Subcutaneous abdominal adipose tissue (tissue), 5 donors: ENCODE measurements at regions not wholly inside any gene's neighbourhood (a gene's known extent, or its start where the extent isn't known, plus 50 kb on each side); places are given as distances from the start of the nearest gene placed in this dataset.
"Not testable (repeated sequence)": the region's sequence is repeated elsewhere in the genome, so short reads cannot be mapped to it uniquely, and the experiment has no call there.

Experiments used
- H3K27ac ChIP-seq: one replicate; pipeline ENCODE4 v1.7.0; 2013; ENCODE audit warnings: low read depth, mild to moderate bottlenecking, inconsistent platforms, low read length, moderate library complexity
- H3K27me3 ChIP-seq, 5 donors: one replicate each; pipeline ENCODE4 v1.7.0; 2013; ENCODE audit warnings: low read length in 5 of 5, inconsistent platforms in 1 of 5; ENCODE audit not compliant: control insufficient read depth in 5 of 5, insufficient read depth in 4 of 5
- H3K36me3 ChIP-seq, 5 donors: one replicate each; pipeline ENCODE4 v1.7.0; 2013; ENCODE audit warnings: low read length in 5 of 5; ENCODE audit not compliant: control insufficient read depth in 5 of 5, insufficient read depth in 5 of 5
- H3K4me1 ChIP-seq, 5 donors: one replicate each; pipeline ENCODE4 v1.7.0; 2013; ENCODE audit warnings: low read length in 5 of 5, mild to moderate bottlenecking in 3 of 5, moderate library complexity in 1 of 5; ENCODE audit not compliant: control insufficient read depth in 5 of 5, insufficient read depth in 5 of 5
- H3K4me3 ChIP-seq, 5 donors: one replicate each; pipeline ENCODE4 v1.7.0; 2013; ENCODE audit warnings: low read length in 5 of 5, low read depth in 1 of 5
- H3K9ac ChIP-seq, 5 donors: one replicate each; pipeline ENCODE4 v1.7.0; 2013; ENCODE audit warnings: low read length in 5 of 5, mild to moderate bottlenecking in 4 of 5, moderate library complexity in 3 of 5
- H3K9me3 ChIP-seq, 5 donors: one replicate each; pipeline ENCODE4 v1.7.0; 2013; ENCODE audit warnings: low read length in 5 of 5; ENCODE audit not compliant: control insufficient read depth in 5 of 5
- donor health status: healthy.
- donor health status: healthy.
- donor health status: healthy.
- donor health status: healthy.
- donor health status: healthy.

- H3K27ac ChIP-seq, H3K4me1 ChIP-seq, H3K36me3 ChIP-seq, H3K27me3 ChIP-seq, H3K9ac ChIP-seq: not testable (repeated sequence)
- Histone ChIP-seq H3K9me3 (peaks cover 13 to 54% (median 41%) of the 10 kb centered on the region in 5 donors), H3K4me3 (peak overlapping the region in 1 of 5 donors; percentile 54)
Measured at GRCh38 chr16:34099028-34099427, 639.6 kb downstream of the TP53TG3F start.
